ENCODE measurements at regions not wholly inside any gene's neighbourhood (a gene's known extent, or its start where the extent isn't known, plus 50 kb on each side); places are given as distances from the start of the nearest gene placed in this dataset.

DNA sequence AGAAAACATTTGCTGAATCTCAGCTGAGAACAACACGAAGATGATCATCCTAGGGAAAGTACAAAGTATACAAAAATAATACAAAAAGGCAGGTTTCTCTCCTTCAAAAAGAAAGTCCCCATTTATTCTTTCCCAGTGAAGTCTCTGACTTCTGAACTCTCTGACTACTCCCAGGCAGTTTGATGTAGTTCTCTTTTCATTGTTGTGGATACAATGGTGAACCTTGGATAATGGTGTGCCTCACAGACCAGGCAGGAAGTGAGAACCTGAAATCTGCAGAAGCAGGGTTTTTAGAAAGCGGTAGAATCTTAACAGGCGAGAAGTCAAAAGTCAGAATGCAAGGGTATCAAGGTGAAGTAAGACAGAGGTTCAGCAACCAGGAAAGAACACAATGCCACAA is 150.8 kb upstream of the NRP1 start:
- peak overlapping the region; percentile 22 for H3K4me2 ChIP-seq (ENCODE audit: insufficient read depth, low read length)
- H3K4me1 ChIP-seq (ENCODE audit: insufficient read depth, low read length) = no peaks in the 10 kb centered on the region
- H3K27me3 ChIP-seq (ENCODE audit: insufficient read depth, low read length) = no peaks in the 10 kb centered on the region
- H3K27ac ChIP-seq (ENCODE audit: low read depth, low read length) = no peak overlapping the region
- peak overlapping the region; percentile 60 for H2AFZ ChIP-seq (ENCODE audit: low read length)
- DNase-seq (ENCODE audit: insufficient read length, low spot score, missing footprints) = no peak
- H3K9me3 ChIP-seq (ENCODE audit: low read depth, low read length) = no peaks in the 10 kb centered on the region
- H3K4me3 ChIP-seq (ENCODE audit: insufficient read depth, low read length) = no peak overlapping the region
- no peaks in the 10 kb centered on the region for H3K36me3 ChIP-seq (ENCODE audit: insufficient read depth, low read length)
- no peaks in the 10 kb centered on the region for H3K79me2 ChIP-seq (ENCODE audit: insufficient read depth, low read length)
- no peaks in the 10 kb centered on the region for H4K20me1 ChIP-seq (ENCODE audit: insufficient read depth, low read length)
- TF ChIP-seq, protein P1, sequence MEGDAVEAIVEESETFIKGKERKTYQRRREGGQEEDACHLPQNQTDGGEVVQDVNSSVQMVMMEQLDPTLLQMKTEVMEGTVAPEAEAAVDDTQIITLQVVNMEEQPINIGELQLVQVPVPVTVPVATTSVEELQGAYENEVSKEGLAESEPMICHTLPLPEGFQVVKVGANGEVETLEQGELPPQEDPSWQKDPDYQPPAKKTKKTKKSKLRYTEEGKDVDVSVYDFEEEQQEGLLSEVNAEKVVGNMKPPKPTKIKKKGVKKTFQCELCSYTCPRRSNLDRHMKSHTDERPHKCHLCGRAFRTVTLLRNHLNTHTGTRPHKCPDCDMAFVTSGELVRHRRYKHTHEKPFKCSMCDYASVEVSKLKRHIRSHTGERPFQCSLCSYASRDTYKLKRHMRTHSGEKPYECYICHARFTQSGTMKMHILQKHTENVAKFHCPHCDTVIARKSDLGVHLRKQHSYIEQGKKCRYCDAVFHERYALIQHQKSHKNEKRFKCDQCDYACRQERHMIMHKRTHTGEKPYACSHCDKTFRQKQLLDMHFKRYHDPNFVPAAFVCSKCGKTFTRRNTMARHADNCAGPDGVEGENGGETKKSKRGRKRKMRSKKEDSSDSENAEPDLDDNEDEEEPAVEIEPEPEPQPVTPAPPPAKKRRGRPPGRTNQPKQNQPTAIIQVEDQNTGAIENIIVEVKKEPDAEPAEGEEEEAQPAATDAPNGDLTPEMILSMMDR (IDR thresholded peaks at IDR 0.05; ENCODE audit: extremely low read depth, low read depth, low read length) = no peak

DNA sequence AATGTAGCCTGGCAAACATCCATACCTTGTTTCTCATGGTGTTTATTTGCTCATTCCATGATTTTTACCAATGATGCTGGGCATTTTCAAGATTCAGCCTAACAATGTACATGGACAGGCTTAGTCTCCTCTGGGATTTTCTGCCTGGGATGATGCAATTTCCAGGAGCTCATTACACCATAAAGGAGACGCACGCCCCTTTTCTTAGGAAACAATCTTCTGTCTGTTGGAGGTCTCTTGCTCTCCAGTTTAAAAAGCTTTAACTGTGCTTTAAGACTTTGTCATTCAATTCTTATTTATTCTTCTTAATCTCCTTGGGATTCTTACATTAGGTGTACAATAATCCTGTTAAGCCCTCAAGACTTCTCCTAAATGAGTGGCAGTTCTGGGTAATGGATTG is 150.3 kb upstream of the NRP1 start:
- TF ChIP-seq, protein P1 (IDR thresholded peaks at IDR 0.05; ENCODE audit: extremely low read depth, low read depth, low read length) = no peak
- H3K27me3 ChIP-seq (ENCODE audit: insufficient read depth, low read length) = no peaks in the 10 kb centered on the region
- H3K79me2 ChIP-seq (ENCODE audit: insufficient read depth, low read length) = no peaks in the 10 kb centered on the region
- H3K36me3 ChIP-seq (ENCODE audit: insufficient read depth, low read length) = no peaks in the 10 kb centered on the region
- no peaks in the 10 kb centered on the region for H3K9me3 ChIP-seq (ENCODE audit: low read depth, low read length)
- H2AFZ ChIP-seq (ENCODE audit: low read length) = peak overlapping the region; percentile 60
- H3K4me1 ChIP-seq (ENCODE audit: insufficient read depth, low read length) = no peaks in the 10 kb centered on the region
- H4K20me1 ChIP-seq (ENCODE audit: insufficient read depth, low read length) = no peaks in the 10 kb centered on the region
- no peak overlapping the region for H3K27ac ChIP-seq (ENCODE audit: low read depth, low read length)
- peak overlapping the region; percentile 22 for H3K4me2 ChIP-seq (ENCODE audit: insufficient read depth, low read length)
- DNase-seq (ENCODE audit: insufficient read length, low spot score, missing footprints) = peak; percentile 84
- no peak overlapping the region for H3K4me3 ChIP-seq (ENCODE audit: insufficient read depth, low read length)

DNA sequence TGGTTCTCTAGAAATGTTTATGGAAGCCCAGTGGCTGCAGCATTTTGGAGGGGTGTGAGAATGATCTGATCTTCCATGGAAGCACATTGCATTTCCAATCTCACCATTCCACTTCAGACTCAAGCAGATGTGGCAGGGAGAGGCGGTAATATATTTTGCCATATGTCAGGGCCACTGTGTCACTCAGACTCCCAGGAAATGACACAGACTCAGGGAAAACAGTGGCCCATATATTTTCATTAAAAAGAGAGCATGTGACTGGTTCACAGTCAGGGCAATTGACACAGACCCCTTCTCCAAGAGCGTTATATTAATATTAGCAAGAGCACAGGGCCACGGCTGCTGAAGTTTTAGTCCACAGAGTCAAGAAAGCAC is 149.3 kb upstream of the NRP1 start:
- Histone ChIP-seq H3K36me3 (ENCODE audit: insufficient read depth, low read length) (no peaks in the 10 kb centered on the region), H4K20me1 (ENCODE audit: insufficient read depth, low read length) (no peaks in the 10 kb centered on the region), H3K4me2 (ENCODE audit: insufficient read depth, low read length) (no peak overlapping the region), H3K4me3 (ENCODE audit: insufficient read depth, low read length) (no peak overlapping the region), H3K79me2 (ENCODE audit: insufficient read depth, low read length) (no peaks in the 10 kb centered on the region), H2AFZ (ENCODE audit: low read length) (no peak overlapping the region), H3K9me3 (ENCODE audit: low read depth, low read length) (no peaks in the 10 kb centered on the region), H3K27ac (ENCODE audit: low read depth, low read length) (no peak overlapping the region), H3K27me3 (ENCODE audit: insufficient read depth, low read length) (no peaks in the 10 kb centered on the region), H3K4me1 (ENCODE audit: insufficient read depth, low read length) (no peaks in the 10 kb centered on the region)
- no peak for DNase-seq (ENCODE audit: insufficient read length, low spot score, missing footprints)
- TF ChIP-seq, protein P1 (IDR thresholded peaks at IDR 0.05; ENCODE audit: extremely low read depth, low read depth, low read length) = no peak

DNA sequence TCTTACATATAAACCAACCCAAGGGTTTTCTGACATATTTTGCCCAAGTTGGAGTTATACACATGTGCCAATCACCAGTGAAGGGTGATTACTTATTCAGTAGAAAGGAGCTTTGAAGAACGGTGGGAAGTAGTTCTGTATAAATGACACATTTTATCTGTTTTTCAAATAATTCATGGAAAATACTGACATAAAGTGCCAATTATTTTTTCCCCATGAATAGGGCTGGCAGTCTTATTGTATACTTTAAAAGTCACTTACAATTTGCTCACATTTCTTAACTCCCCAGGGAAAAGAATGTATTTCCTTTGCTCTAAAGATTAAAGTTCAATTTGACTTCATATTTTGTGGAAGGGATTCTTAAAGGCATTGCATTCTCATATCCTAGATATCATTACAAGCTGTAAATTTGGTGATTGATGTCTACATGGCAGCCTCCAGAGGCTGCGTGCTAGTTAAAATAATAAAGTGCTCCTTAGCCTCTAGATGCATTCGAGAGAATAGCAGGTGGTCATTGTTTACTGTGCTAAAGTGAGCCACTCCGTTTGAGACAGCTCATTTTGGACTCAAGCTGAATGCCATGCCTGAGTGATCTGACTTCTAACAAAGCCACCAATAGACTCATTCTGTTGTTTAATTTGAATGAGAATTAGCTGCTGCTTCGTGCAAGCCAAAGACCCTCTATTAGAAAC is 148.8 kb upstream of the NRP1 start:
- DNase-seq (ENCODE audit: insufficient read length, low spot score, missing footprints) = peak; percentile 68
- TF ChIP-seq, protein P1 (IDR thresholded peaks at IDR 0.05; ENCODE audit: extremely low read depth, low read depth, low read length) = no peak
- no peaks in the 10 kb centered on the region for H3K27me3 ChIP-seq (ENCODE audit: insufficient read depth, low read length)
- H3K79me2 ChIP-seq (ENCODE audit: insufficient read depth, low read length) = no peaks in the 10 kb centered on the region
- H4K20me1 ChIP-seq (ENCODE audit: insufficient read depth, low read length) = no peaks in the 10 kb centered on the region
- H3K36me3 ChIP-seq (ENCODE audit: insufficient read depth, low read length) = no peaks in the 10 kb centered on the region
- no peaks in the 10 kb centered on the region for H3K9me3 ChIP-seq (ENCODE audit: low read depth, low read length)
- H3K4me3 ChIP-seq (ENCODE audit: insufficient read depth, low read length) = no peak overlapping the region
- no peak overlapping the region for H2AFZ ChIP-seq (ENCODE audit: low read length)
- no peak overlapping the region for H3K27ac ChIP-seq (ENCODE audit: low read depth, low read length)
- H3K4me2 ChIP-seq (ENCODE audit: insufficient read depth, low read length) = no peak overlapping the region
- no peaks in the 10 kb centered on the region for H3K4me1 ChIP-seq (ENCODE audit: insufficient read depth, low read length)

All from osteoblast (primary cell).